ENCODE measurements at regions not wholly inside any gene's neighbourhood (a gene's known extent, or its start where the extent isn't known, plus 50 kb on each side); places are given as distances from the start of the nearest gene placed in this dataset.
"Not testable (repeated sequence)": the region's sequence is repeated elsewhere in the genome, so short reads cannot be mapped to it uniquely, and the experiment has no call there.

GRCh38 chr6:21756487-21756886, 162.9 kb downstream of the SOX4 start:
- Mint-ChIP-seq H3K36me3 (no peaks in the 10 kb centered on the region), H3K4me1 (no peaks in the 10 kb centered on the region), H3K9me3 (ENCODE audit: low read depth) (no peaks in the 10 kb centered on the region), H3K27ac (no peak overlapping the region), H3K27me3 (no peaks in the 10 kb centered on the region), H3K4me3 (no peak overlapping the region)
- CTCF ChIA-PET, result no interaction called here
- ATAC-seq (no peak), DNase-seq (no peak)

- H3K4me3 Mint-ChIP-seq; H3K9me3 Mint-ChIP-seq (ENCODE audit: low read depth); H3K36me3 Mint-ChIP-seq; ATAC-seq; H3K27ac Mint-ChIP-seq; DNase-seq; H3K27me3 Mint-ChIP-seq; CTCF ChIA-PET; H3K4me1 Mint-ChIP-seq: not testable (repeated sequence)
These were observed 163.8 kb downstream of the SOX4 start for GRCh38 chr6:21757392-21757791.

GRCh38 chr6:21759721-21760120, 166.2 kb downstream of the SOX4 start:
- Mint-ChIP-seq H3K9me3 (ENCODE audit: low read depth) (peaks cover 2% of the 10 kb centered on the region), H3K4me1 (no peaks in the 10 kb centered on the region), H3K27ac (no peak overlapping the region), H3K36me3 (no peaks in the 10 kb centered on the region), H3K27me3 (no peaks in the 10 kb centered on the region), H3K4me3 (no peak overlapping the region)
- ATAC-seq, result no peak
- CTCF ChIA-PET, result no interaction called here
- no peak for DNase-seq

GRCh38 chr6:21761053-21761730, 167.6 kb downstream of the SOX4 start:
- H3K27me3 Mint-ChIP-seq; H3K4me1 Mint-ChIP-seq; H3K9me3 Mint-ChIP-seq (ENCODE audit: low read depth); ATAC-seq; H3K27ac Mint-ChIP-seq; H3K36me3 Mint-ChIP-seq; CTCF ChIA-PET; DNase-seq; H3K4me3 Mint-ChIP-seq: not testable (repeated sequence)

- H3K4me3 Mint-ChIP-seq, result no peak overlapping the region
- H3K27me3 Mint-ChIP-seq, result no peaks in the 10 kb centered on the region
- H3K27ac Mint-ChIP-seq, result no peak overlapping the region
- CTCF ChIA-PET, result no interaction called here
- ATAC-seq, result no peak
- no peaks in the 10 kb centered on the region for H3K4me1 Mint-ChIP-seq
- no peaks in the 10 kb centered on the region for H3K36me3 Mint-ChIP-seq
- no peak for DNase-seq
- H3K9me3 Mint-ChIP-seq (ENCODE audit: low read depth), result peaks cover 2% of the 10 kb centered on the region
These were observed 171.4 kb downstream of the SOX4 start for GRCh38 chr6:21764989-21765388.

- Mint-ChIP-seq H3K4me3 (no peak overlapping the region), H3K4me1 (no peaks in the 10 kb centered on the region), H3K27me3 (no peaks in the 10 kb centered on the region), H3K36me3 (no peaks in the 10 kb centered on the region), H3K27ac (no peak overlapping the region), H3K9me3 (ENCODE audit: low read depth) (no peaks in the 10 kb centered on the region)
- DNase-seq (no peak), ATAC-seq (no peak)
- CTCF ChIA-PET, result no interaction called here
These were observed 174.5 kb downstream of the SOX4 start for GRCh38 chr6:21767891-21768648.

- DNase-seq (no peak), ATAC-seq (no peak)
- Mint-ChIP-seq H3K27ac (no peak overlapping the region), H3K9me3 (ENCODE audit: low read depth) (no peaks in the 10 kb centered on the region), H3K4me1 (no peaks in the 10 kb centered on the region), H3K36me3 (no peaks in the 10 kb centered on the region), H3K4me3 (no peak overlapping the region), H3K27me3 (no peaks in the 10 kb centered on the region)
- CTCF ChIA-PET, result no interaction called here
These were observed 175.9 kb downstream of the SOX4 start for GRCh38 chr6:21769405-21769861.

GRCh38 chr6:21769968-21770367, 176.4 kb downstream of the SOX4 start:
- Mint-ChIP-seq H3K9me3 (ENCODE audit: low read depth) (no peaks in the 10 kb centered on the region), H3K27me3 (no peaks in the 10 kb centered on the region), H3K4me3 (no peak overlapping the region), H3K27ac (no peak overlapping the region), H3K36me3 (no peaks in the 10 kb centered on the region), H3K4me1 (no peaks in the 10 kb centered on the region)
- CTCF ChIA-PET, result no interaction called here
- ATAC-seq, result no peak
- DNase-seq, result no peak

GRCh38 chr6:21771626-21772320, 178.2 kb downstream of the SOX4 start:
- Mint-ChIP-seq H3K9me3 (ENCODE audit: low read depth) (no peaks in the 10 kb centered on the region), H3K4me3 (no peak overlapping the region), H3K36me3 (no peaks in the 10 kb centered on the region), H3K27ac (no peak overlapping the region), H3K4me1 (no peaks in the 10 kb centered on the region), H3K27me3 (no peaks in the 10 kb centered on the region)
- CTCF ChIA-PET, result no interaction called here
- DNase-seq, result no peak
- ATAC-seq, result no peak

- CTCF ChIA-PET, result no interaction called here
- DNase-seq (no peak), ATAC-seq (no peak)
- Mint-ChIP-seq H3K4me1 (no peaks in the 10 kb centered on the region), H3K27ac (no peak overlapping the region), H3K4me3 (no peak overlapping the region), H3K27me3 (no peaks in the 10 kb centered on the region), H3K36me3 (no peaks in the 10 kb centered on the region), H3K9me3 (ENCODE audit: low read depth) (no peaks in the 10 kb centered on the region)
These were observed 178.9 kb downstream of the SOX4 start for GRCh38 chr6:21772477-21772876.

- ATAC-seq, result no peak
- H3K4me3 Mint-ChIP-seq, result no peak overlapping the region
- no peak for DNase-seq
- no peaks in the 10 kb centered on the region for H3K36me3 Mint-ChIP-seq
- H3K27ac Mint-ChIP-seq, result no peak overlapping the region
- H3K27me3 Mint-ChIP-seq, result no peaks in the 10 kb centered on the region
- H3K9me3 Mint-ChIP-seq (ENCODE audit: low read depth), result no peaks in the 10 kb centered on the region
- H3K4me1 Mint-ChIP-seq, result no peaks in the 10 kb centered on the region
- CTCF ChIA-PET, result no interaction called here
These were observed 179.5 kb downstream of the SOX4 start for GRCh38 chr6:21772884-21773575.

GRCh38 chr6:21773576-21773968, 180.0 kb downstream of the SOX4 start:
- DNase-seq, result no peak
- H3K27me3 Mint-ChIP-seq, result no peaks in the 10 kb centered on the region
- H3K36me3 Mint-ChIP-seq, result no peaks in the 10 kb centered on the region
- H3K27ac Mint-ChIP-seq, result no peak overlapping the region
- no peaks in the 10 kb centered on the region for H3K4me1 Mint-ChIP-seq
- no peak overlapping the region for H3K4me3 Mint-ChIP-seq
- CTCF ChIA-PET, result no interaction called here
- no peaks in the 10 kb centered on the region for H3K9me3 Mint-ChIP-seq (ENCODE audit: low read depth)
- ATAC-seq, result no peak

- H3K9me3 Mint-ChIP-seq (ENCODE audit: low read depth), result no peaks in the 10 kb centered on the region
- DNase-seq, result no peak
- H3K36me3 Mint-ChIP-seq, result no peaks in the 10 kb centered on the region
- H3K4me1 Mint-ChIP-seq, result no peaks in the 10 kb centered on the region
- H3K27me3 Mint-ChIP-seq, result no peaks in the 10 kb centered on the region
- CTCF ChIA-PET, result no interaction called here
- no peak for ATAC-seq
- H3K27ac Mint-ChIP-seq, result no peak overlapping the region
- H3K4me3 Mint-ChIP-seq, result no peak overlapping the region
These were observed 184.3 kb downstream of the SOX4 start for GRCh38 chr6:21777846-21778245.

Data from activated CD8-positive, alpha-beta memory T cell treated with anti-CD3 and anti-CD28 coated beads, Interleukin-2, amount 10 ng/mL, durations not matched to agents 7 days and 5 days (primary cell).